SK-MEL-5 (cell line): ENCODE measurements at regions not wholly inside any gene's neighbourhood (a gene's known extent, or its start where the extent isn't known, plus 50 kb on each side); places are given as distances from the start of the nearest gene placed in this dataset.

Experiments
- DNase-seq: peaks from one replicate; pipeline ENCODE4 v3.0.0-alpha.2; 2016; ENCODE audit warnings: low read depth, low spot score
- in situ Hi-C: cut with HindIII; loops from 2 replicates; pipeline ENCODE4 v1.10.0; 2016; ENCODE audit warnings: low sequenced_read_pairs, high pct_unique_total_duplicates, low pct_unique_long_range_greater_than_20kb

DNA sequence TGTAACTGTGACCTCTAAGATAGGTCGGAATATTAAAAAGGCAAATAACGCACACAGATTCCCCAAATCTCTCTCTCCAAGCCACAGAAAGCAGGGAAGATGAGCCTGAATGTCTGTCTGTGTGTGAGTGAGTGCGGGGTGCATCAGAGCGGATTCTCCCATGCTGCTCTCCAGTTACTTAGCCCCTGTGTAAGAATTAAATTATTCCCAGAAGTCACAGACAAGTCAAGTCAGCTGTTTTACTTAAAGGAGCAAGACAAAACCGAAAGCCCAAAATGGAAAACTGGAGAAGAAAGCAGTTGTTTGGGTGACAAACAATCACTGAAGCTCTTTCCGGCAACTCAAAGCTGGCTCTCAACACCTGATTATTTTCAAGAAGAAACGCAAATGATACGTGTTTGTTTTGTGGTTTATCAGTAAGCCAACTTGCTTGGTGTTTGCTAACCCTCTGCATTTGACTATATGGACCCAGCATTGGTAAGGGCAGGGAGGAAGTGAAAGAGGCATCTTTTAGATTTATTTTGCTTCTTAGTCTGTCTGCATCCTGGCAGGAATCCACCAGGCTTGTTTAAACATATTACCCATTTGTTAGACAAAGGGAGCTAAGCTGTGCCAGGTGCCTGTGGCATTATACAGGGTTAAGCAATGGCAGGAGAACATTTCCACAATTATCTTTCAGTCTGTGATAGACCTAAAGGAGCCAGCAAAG, 121.5 kb upstream of the CREB1 start:
- in situ Hi-C loops, result no loop called here
- no peak for DNase-seq

DNA sequence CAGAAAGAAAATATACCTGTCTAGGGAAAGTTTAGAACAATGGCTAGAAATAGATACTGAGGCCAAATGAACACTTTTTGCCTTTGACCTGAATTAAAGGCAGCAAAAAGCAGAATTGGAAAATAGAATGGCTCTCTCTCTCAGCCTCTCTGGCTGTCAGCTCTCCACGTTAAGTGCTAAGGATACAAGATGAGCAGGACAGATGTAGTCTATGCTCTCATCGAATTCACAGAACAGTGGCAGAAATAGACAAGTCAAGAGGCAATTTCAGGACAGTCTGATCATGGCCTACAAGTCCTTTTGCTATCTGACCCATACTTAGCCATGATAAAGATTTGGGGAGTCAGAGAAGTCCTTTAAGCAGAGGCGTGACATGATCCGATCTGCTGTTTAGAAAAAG, 120.2 kb upstream of the CREB1 start:
- in situ Hi-C loops, result no loop called here
- no peak for DNase-seq

DNA sequence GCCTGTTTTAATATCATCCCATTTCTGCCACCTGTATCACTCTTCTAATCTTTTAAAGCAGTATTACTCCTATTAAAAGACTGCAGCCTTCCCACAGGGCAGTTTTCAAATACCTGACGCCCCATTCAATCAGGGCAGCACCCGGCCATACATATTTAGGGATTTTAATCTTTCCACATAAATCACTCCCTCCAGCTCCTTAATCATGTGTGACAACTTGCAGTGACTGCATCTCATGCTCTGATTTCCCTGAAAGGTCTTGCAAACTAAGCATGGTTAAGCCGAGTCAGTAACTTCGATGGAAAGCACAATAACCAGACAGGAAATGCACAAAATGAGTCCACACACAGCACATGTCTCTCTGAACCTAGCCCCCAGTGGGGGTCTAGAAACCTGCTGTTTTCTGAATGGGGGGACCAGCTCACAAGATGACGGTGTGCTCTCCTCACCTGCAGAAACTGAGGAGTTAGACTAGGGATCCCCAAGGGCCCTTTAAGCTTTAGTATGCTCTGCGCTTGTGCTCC, 116.9 kb upstream of the CREB1 start:
- in situ Hi-C loops, result no loop called here
- DNase-seq, result no peak

DNA sequence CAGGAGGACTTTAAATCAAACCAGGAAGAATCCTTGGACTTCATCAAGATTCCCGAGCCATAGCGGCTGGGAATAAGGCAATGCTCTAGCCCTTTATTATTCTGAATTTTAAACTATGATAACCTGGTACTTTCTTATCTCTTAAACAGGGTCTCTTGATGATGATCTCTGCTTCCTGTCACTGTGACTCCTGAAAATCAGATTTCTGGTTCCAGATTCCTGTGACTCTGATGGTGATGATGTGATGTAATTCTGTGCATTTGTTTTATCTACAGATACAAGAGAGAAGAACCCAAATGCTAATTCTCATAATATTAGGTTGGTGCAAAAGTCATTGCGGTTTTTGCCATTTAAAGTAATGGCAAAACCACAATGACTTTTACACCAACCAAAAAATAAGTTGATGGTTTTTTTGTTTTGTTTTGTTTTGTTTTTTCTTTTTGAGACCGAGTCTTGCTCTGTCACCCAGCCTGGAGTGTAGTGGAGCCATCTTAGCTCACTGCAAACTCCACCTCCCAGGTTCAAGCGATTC, 116.3 kb upstream of the CREB1 start:
- in situ Hi-C loops, result no loop called here

DNA sequence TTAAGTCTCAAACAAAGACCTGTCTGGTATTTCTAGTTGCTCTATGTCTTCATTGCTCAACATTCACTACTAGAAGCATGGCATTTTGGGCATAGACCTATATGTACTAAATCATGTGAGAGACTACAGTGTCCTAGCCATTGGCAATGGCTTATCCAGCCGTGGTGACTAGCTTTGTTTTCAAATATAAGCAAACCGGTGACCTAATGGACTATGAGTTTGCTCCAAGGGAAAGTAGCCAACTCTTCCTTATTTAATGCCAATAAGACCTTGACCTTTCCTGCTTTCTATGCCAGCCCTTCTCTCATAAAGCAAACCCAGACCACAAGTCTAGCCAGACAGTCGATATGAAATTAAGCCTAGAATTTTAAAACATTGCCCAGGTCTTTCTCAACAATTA, 113.7 kb upstream of the CREB1 start:
- in situ Hi-C loops, result no loop called here
- no peak for DNase-seq

More for the DNA sequence above, 116.3 kb upstream of the CREB1 start:
- DNase-seq, result no peak

DNA sequence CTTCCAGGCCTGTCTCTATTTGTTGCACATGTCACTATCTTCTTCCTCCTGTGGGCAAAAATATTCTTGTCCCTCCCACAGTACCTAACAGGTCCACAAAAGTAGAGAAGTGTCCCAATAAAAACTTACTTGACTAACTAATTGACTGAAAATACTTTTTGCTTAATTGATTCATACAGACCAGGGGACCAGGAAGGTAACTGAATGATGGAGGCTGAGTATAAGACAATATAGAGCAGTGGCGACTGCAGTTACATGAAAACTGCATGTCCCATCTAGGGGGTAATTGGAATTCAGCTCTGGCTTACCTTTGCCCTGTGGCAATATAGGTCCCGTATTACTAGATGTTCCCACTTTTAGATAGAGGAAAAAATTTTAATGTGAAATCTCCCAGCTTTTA, 112.9 kb upstream of the CREB1 start:
- in situ Hi-C loops, result no loop called here
- DNase-seq, result no peak

DNA sequence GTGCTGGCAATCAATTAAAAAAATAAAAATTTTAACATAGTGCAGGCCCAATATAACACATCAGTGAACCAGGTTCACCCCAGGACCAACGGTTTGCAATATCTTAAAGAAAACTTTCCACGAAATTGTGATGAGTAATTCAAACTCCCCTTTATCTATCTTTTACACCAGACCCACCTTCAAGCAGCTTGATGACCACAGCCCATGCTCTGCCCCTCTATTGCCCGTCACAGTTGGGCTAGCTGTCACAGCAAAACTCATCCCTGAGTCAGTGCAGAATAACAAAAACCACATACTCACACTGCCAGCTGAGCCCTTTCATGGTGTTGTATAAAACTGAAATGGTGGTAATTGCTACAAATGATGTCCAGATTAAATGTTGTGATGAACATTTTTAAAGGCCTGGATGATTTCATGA, 112.5 kb upstream of the CREB1 start:
- no peak for DNase-seq
- in situ Hi-C loops, result no loop called here

DNA sequence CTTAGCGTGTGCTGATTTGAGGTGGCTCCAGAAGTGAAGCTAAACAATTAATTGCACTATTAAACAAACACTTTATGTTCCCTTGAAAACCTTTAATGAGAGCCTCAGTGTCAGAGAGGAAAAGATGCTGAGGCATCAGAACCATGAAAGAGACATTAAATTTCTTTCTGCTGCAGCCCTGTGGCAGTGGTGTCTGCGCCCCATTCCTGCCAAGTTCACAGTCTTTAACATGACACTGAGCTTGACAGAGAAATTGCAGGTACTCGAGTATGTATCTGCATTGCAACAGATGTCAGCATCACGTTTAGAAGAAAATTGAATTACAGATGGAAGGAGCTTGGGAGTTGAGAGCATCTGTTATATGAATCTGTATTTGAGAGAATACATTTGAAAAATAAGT, 111.3 kb upstream of the CREB1 start:
- in situ Hi-C loops, result no loop called here
- DNase-seq, result no peak

DNA sequence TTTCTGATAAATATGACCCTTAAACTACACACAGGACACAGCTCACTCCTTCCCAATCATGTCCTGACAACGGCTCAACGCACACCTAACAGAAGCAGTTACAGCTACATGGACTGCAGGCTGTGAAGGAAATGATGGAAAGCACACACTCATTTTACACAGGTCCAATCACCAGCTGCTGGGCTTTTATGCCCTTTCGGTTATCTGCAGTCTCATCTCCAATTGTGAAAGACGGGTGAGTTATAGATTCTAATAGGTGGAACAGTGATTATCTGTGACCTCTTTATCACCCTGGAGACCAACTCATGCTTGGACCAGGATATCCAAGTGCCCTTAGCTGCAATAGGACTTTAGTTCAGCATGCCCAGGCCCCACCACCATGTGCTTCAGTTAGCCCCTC, 110.4 kb upstream of the CREB1 start:
- DNase-seq, result no peak
- in situ Hi-C loops, result no loop called here

DNA sequence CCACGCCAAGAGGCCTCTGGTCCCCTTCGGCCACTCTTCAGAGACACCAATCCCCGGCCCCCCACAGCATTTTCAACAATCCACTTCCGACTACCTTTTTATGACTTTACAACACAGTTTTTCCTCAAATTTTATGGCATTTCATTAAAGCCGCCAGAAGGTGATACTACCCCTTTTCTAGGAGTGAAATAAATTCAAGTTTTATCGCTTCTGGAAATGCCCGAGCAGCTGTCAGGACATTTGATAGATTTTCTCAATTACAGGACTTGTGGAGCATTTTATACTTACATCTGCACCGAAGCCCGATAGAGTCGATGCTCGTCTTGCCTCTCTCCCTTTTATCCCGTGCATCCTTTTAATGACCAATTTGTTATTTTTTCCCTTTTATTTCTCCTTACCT, 108.1 kb upstream of the CREB1 start:
- no peak for DNase-seq

DNA sequence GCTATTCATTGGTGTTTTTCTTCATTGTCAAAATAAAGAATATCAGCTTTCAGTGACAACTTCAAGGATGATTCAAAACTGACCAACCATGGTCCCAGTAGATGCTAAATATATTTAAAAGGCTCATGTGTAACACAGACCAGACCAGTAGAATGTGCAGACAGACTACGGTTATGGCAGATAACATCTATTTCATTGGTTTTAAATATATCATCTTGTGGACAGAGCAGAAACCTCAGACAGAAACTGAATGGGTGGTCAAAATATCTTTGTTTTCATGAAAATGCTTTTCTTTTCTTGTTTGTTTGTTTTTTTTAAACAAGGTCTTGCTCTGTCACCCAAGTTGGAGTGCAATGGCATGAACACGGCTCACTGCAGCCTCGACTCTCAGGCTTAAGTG, 107.4 kb upstream of the CREB1 start:
- DNase-seq, result no peak
- in situ Hi-C loops, result no loop called here

More for the DNA sequence above, 108.1 kb upstream of the CREB1 start:
- in situ Hi-C loops, result no loop called here

DNA sequence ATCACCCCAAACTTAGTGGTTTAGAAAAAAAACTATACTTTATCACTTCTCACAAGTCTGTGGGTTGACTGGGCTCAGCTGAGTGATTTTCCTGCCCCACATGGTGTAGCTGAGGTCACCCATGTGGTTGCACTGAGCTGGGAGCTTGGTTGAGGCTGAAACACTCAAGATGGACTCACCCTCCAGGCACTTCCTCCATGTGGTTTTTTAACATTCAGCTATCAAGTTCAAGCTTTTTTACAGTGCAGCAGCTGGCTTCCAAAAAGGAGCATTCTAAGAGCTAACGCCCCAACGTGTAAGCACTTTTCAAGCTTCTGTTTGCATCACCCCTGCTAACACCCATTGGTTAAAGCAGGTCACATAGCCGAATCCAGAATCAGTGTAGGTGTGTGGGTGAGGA, 105.9 kb upstream of the CREB1 start:
- DNase-seq, result peak; percentile 11
- in situ Hi-C loops, result no loop called here

DNA sequence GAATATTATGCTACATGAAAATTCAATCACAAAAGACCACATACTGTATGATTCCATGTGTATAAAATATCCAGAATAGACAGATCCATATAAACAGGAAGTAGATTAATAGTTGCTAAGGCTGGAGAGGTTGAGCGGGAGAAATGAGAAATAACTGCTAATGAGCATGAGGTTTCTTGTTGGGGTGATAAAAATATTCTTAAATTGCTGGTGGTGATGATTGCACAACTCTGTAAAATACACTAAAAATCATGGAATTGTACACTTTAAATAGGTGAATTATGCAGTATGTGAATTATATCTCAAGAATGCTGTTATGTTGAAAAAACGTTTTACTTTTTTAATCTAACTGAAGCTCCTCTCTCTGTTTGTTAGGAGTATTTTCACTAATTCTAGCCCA, 101.8 kb upstream of the CREB1 start:
- no peak for DNase-seq
- in situ Hi-C loops, result no loop called here

DNA sequence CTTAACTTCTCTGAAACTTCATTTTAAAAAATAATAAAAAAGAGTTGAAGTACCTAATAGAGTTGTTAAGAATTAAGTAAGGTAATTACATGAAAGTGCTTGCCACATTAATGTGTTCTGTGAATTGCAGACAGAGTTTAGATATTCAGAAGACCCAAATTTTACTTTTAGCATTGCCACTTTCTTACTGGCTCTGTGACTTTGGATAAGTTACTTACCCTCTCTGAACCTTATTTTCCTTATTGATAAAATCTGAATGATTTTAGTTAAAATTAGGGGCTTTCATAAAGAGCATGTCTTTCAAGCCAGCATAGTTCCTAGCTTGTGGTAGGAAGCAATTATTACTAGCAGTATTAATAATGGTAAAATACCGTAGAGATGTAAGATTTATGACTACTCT, 101.2 kb upstream of the CREB1 start:
- in situ Hi-C loops, result no loop called here

DNA sequence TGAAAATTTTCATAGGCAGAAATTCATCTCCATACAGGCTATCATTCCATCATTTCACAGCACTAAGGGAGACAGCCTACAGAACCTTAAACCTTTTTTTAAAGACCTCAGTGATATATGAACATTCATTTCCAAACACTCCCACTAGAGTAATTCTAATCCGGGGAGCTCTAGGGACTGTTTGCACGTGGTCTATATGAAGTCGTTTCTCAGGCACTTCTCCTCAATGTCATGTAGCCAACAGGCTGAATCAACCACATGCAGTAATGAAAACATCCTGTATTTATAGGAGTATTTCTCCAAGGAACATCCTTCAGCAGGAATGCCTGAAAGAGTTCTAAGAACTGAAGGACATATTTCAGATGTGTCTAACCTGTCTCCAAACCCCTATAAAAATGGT, 97.3 kb upstream of the CREB1 start:
- in situ Hi-C loops, result no loop called here
- no peak for DNase-seq

More for the DNA sequence above, 101.2 kb upstream of the CREB1 start:
- DNase-seq, result no peak

DNA sequence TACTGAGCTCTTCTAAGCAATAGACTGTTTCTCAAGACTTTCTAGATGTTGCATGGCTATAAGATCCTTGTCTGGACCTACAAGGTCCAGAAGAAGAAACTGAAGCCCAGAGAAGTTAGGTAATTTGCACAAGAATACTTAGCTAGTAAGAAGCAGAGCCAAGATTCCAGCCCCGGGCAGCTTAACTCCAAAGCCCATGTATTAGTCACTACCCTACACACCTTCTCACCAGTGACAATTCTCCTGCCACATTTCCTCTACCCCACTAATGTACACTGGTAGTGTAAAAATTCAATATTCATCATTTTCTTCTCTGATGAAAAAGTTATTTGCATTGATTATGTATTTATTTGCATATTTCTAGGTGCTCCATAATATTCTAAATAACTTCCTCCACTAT, 95.5 kb upstream of the CREB1 start:
- in situ Hi-C loops, result no loop called here
- no peak for DNase-seq

DNA sequence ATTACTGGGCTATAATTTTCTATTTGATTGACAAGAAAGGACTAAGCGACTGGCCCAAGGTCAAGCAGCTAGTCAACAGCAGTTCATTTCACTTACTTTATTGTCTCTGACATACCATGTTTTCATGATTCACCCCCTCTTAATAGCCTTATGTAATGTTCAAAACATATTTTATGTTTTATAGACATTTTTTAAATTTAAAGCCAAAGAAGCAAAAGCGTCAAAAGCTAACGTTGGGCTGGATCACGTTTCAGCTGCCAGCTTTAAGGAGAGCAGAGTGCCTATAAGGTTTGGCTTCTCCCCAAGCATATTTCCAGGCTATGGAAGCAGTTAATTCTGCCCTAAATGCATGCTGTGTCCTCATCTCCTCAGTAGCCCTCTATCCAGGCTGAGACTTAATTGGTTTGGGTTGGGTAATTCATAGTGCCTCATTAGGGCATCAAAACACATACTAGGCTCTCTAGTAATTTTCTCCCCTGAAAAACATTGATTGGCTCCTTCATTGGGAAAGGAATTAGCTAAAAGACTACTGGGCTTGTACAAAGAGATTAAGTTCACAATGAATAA, 94.8 kb upstream of the CREB1 start:
- in situ Hi-C loops, result no loop called here
- no peak for DNase-seq

DNA sequence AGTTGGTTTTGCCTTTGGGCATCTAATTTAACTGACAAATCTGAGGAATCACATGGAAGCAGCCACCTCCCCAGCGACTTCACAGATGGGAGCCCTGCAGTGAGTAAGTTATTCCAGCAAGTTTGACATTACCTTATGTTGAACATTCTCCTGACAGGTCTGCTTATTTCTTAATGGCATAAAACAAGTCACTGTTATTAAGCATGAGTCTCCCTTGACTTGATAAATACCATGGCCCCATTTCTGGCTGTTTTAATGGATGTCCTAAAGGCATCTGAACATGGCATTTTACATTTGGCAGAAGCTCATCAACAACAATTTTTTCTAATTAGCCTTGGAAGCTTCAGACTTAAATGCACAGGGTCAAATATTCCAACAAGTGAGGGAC, 92.6 kb upstream of the CREB1 start:
- peak; percentile 14 for DNase-seq
- in situ Hi-C loops, result no loop called here

DNA sequence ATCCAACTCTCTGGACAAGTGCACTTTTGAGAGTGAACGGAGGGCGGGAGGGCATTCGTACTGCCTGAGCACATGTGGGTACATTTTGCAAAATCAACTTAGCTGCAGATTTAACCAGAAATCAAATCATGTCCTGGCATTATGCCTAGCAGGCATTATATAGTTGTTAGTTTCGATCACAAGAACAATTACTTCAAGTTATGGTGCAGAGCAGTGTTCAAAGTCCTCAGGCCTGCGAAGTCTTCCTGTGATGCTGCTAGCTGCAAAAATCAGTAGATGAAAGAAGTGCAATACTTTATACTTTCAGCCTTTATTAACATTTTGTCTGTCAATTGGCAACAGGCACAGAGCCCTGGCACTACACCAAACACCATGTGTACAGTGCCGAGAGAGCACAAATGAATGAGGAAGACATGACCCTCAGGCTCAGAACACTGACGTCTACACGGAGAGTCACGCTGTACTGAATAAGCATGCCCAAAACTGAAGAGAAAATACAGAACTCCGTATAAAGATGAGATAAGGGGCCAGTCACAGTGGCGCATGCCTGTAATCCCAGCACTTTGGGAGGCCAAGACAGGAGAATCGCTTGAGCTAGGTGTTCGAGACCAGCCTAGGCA, 92.1 kb upstream of the CREB1 start:
- DNase-seq, result peak; percentile 77
- in situ Hi-C loops, result no loop called here
